HG02759 (cell line): ENCODE measurements at regions not wholly inside any gene's neighbourhood (a gene's known extent, or its start where the extent isn't known, plus 50 kb on each side); places are given as distances from the start of the nearest gene placed in this dataset.
"Not testable (repeated sequence)": the region's sequence is repeated elsewhere in the genome, so short reads cannot be mapped to it uniquely, and the experiment has no call there.

Experiments
- ATAC-seq: cut with Tn5 transposase; IDR thresholded peaks from one replicate; pipeline ENCODE4 v1.9.1; 2021; ENCODE audit warnings: mild to moderate bottlenecking, moderate library complexity; ENCODE audit not compliant: unreplicated experiment

DNA sequence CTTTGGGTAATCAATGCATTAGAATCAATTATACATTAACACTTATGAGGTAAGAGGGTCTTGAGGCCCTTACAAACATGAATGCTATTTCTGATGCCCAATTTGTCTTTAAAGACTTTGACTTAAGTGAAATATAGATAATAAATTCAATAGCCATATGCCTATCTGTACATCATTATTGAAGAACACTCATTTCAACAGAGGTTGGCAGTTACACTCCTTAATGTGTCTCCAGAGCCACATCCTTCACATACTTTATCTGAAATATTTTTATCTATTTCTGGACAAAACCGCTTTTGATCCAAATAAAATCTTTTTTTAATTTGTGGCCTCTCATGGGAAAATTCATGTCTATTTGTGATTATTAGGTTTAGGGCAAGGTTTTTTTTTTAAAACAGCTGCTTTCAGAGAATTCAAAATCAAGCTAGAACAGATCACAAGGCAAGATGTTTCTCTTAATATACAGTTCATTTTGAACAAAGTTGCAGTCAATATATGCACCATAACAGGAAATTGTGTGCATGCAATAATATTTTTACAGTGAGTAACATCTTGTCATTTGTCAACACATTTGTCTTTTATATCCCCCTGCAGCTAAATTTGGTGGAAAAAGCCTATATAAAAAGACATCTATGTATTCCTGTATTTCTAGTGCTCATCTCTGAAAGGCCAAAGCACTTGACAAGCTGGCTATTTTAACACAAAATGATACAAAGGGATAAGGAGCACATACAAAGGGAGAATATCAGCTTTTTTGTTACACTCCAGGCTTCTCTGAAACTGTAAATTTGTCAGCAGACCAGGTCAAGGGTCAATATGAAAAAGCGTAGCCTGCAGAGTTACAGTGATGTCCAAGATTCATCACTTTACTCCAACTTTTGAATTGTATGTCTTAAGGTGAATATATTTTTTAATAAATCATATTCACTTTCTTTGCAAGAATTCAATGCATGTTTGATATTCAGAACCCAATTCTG, 146.2 kb upstream of the DPH6 start:
- ATAC-seq = no peak

DNA sequence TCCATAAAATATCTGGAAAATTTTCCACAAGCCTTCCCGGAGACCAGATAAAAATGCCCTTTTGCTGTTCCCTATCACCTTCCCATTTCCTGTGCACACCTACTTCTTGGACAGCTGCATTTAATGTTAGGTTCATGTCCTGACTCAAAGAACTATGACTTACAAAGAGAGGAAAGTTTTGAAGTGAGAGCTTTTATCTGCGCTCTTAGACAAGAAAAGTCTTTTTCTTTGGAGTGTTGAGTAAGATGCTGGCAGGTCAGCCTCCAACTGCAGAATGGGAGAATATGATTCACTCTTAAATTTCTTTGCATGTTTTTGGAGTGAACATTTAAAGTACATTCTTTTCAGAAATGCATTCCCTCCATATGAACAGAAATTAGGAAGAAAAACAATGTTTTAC, 147.3 kb upstream of the DPH6 start:
- ATAC-seq = no peak

DNA sequence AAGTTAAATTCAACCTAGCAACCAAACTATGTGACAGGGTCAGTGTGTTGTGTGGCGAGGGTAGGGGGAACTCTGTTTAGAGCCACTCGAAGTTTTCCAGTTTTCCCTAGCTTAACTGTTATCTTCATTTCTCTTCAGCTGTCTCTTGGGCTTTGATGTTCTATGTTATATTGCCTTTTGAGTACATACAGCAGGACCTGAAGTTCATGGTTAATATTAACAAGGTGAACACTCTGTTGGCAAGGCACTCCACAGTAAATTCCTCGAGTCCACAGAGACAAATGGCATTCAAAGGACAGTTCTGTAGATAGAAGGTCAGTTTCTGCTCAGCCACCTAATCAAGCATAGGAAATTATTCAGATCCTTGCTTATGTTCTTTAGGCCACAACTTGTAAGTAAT, 147.9 kb upstream of the DPH6 start:
- ATAC-seq = no peak

DNA sequence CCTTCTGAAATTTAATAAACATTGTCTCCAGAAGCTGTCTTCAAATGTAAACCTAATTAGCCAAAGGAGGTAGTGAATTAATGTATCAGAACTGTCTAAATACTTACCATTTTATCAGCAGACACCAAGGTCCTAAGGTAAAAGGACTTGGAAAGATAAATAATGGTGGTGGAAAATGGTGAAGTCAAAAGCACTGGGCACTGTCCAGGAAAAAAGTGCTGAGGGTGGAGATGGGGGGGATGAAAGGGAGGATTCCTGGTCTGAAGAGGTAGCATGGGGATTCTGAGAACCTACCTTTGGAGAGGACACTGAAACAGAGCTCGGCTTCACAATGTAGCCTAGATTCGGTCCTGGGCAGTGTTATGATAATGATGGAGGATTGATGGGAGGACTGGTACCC, 149.0 kb upstream of the DPH6 start:
- no peak for ATAC-seq

DNA sequence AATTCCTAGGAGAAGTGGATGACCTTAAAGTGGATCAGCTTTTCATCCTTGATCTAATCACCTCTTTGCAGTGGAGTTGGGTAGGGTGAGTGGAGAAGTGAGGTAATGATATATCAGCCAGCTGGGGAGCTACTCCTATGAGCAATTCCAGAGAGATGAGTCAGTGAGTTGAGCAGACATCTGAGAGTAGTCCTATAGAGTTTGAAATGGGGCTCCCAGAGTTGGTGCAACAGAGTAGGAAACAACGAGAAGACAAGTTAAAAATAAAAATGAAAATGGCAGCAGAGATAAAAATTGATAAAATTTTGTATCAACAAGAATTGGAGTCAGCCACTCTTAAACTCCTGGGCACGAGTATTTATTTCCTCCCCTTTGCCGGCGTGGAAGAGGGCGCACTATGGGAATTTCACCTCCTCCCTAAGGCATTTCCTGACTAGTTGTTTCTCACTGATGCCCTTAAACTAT, 150.8 kb upstream of the DPH6 start:
- no peak for ATAC-seq

DNA sequence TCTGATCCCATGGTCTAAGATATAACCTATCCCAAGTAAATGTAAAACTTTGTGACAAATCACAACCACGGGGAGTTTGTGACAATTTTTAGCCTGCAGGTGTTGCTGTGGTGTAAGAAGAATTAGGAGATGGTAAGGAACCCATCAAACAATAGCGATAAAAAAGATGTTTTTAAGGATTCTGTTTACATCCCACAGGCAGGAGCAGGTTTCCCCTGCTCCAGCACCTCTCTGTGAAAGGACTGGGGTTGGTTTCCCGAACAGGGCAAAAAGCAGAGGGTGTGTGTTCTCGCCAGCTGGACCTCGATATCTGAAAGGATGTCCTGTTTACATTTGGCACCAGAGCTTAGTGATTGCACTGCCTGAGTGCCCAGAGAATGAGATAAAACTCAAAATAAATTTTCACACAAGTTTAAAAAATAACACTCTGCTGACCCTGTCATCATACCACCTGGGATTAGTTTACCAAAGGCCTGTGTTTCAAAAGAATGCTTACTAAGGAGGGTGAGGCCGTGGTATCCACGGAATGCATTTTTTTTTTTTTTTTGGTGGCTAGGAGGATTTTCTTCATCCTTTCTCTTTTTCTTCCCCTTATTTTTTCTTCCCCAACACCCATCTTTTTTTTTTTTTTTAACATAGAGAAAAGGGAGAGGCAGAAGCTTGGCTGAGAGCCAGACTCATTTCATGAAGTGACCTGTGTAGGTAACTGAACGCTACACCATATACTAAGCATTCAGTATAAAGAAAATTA, 151.8 kb upstream of the DPH6 start:
- no peak for ATAC-seq

GRCh38 chr15:35698331-35698730, 152.4 kb upstream of the DPH6 start:
- no peak for ATAC-seq

DNA sequence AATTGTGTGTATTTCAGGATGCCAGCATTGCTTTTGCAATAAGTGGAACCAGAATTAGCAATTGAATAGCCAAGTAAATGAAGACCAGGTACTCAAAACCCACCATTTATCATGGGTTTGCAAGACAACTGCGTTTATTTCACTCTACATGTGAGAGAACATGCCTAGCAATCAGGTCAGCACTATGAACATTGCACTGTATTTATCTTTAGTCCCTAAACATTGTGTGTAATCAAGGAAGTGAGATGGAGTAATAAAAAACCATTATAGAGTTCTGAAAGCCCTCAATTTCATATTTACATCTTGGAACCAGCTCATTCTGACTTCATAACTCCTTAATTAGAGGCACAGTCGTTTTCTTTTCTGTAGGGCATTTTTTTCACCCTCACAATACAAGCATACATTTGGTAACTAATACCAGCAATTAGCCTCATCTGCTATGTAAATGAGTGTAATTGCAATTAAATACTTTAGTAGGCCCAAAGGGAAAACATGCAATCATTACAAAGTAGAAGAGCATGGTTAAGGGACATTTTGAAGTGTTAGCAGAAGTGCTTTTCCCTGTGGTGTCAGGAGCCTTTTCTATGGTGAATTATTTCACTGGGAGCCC, 153.1 kb upstream of the DPH6 start:
- no peak for ATAC-seq

DNA sequence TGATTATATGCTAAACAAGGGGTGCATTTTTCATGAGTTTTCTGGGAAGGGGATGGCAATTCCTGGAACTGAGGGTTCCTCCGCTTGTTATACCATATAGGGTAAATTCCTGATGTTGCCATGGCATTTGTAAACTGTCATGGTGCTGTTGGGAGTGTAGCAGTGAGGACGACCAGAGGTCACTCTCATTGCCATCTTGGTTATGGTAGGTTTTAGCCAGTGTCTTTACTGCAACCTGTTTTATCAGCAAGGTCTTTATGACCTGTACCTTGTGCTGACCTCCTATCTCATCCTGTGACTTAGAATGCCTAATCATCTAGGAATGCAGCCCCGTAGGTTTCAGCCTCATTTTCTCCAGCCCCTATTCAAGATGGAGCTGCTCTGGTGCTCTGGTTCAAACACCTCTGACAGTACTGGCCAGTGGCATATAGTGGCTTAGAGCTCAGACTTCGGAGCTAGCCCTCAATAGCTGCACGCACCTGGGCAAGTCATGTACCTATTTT, 154.2 kb upstream of the DPH6 start:
- not testable (repeated sequence) for ATAC-seq

DNA sequence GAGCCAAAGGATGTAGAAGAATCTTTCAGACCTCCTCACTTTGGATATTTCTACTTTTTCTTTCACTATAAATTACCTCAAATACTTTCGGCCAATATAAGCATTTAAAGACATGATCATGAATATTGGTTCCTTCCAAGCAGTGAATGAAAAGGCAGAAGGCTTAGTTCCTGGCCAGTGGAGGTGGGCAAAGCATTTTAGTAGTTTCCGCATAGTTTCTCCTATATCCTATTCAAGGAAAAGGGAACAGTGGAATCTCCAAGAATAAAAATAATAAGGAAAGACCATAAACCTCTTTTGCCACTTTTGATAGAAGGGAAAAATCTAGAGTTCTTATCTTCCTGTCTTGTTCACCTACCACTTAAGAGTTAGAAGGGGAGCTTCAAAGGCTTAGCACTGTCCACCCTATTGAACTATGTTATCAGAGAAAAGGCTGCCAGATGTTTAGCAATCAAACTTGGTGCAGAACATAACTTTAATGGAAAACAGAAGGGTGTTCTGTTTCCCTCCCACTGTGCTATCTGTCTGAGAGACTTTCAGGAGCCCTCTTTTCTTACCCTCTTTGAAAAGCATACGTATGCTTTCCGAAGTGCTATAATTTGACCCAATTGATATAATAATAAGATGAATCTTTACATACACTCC, 155.6 kb upstream of the DPH6 start:
- ATAC-seq = no peak

GRCh38 chr15:35702946-35703495, 157.1 kb upstream of the DPH6 start:
- no peak for ATAC-seq

GRCh38 chr15:35705030-35705883, 159.3 kb upstream of the DPH6 start:
- no peak for ATAC-seq

- ATAC-seq = no peak
Measured at GRCh38 chr15:35705884-35706585, 160.1 kb upstream of the DPH6 start.

DNA sequence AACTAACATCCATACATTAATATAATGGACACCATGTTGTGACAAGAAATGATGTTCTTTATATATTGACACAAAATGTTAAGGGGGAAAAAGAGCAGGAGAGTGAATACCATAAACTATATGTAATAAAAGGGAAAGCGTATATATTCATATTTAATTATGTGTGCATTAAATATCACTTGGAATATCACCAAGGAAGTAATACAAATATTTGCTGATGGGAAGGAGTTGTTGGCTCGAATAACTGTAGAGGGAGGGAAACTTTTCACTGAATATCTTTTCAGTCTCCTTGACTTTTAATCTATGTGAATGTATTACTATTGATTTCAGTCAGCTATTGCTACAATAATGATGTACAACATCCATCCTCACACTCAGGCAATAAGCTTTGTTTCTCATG, 167.0 kb upstream of the DPH6 start:
- ATAC-seq = no peak

DNA sequence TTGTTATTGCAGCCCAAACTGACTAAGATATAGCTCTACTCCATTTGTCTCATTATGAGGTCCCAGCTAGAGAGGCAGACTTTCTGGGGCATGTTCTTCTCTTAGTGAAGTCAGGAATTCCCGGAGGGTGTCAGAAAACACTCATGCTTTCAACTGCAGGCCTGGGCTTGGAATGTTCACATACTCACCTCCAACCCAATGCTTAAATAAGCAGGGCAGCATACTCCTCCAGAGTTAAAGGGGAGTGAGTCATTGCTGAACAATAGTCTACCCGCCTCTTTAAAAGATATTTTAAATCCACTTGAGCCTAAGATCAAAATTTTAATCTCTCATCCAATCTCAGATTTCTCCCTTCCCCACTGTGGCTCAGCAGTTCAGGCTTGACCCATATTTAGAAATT, 167.8 kb upstream of the DPH6 start:
- ATAC-seq = no peak

- no peak for ATAC-seq
Measured at GRCh38 chr15:35717721-35718120, 171.8 kb upstream of the DPH6 start.

- ATAC-seq = no peak
Measured at GRCh38 chr15:35720019-35720418, 174.1 kb upstream of the DPH6 start.

DNA sequence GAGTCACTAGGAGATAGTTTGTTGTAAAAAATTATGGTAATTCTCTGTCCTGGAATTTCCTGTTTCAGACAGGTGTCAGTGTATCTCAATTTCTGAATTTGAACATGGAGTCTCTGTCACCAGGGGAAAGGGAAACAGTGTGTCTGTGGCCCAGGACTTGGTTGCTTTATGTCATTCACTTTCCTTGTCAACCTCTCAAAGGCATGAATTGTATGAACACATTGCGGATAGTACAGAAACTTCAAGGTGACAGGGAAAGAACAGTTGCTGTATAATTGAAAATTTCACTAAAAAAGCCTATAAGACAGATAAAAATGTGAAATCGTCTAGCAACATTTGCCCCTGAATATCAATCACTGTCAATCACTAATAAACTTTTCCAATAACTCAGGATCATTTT, 175.0 kb upstream of the DPH6 start:
- no peak for ATAC-seq

GRCh38 chr15:35721751-35722150, 175.8 kb upstream of the DPH6 start:
- no peak for ATAC-seq
